NT2/D1 (cell line): ENCODE measurements at regions not wholly inside any gene's neighbourhood (a gene's known extent, or its start where the extent isn't known, plus 50 kb on each side); places are given as distances from the start of the nearest gene placed in this dataset.

Experiments
- SUZ12 ChIP-seq: IDR thresholded peaks from 2 replicates; pipeline ENCODE4 v1.6.1; 2011; ENCODE audit not compliant: insufficient read length, insufficient read depth; ENCODE audit errors: extremely low read depth
- YY1 ChIP-seq: IDR thresholded peaks from 2 replicates; pipeline ENCODE4 v1.6.1; 2011; ENCODE audit not compliant: insufficient read length, insufficient read depth
- ZNF274 ChIP-seq: IDR thresholded peaks from 2 replicates; pipeline ENCODE4 v1.6.1; 2011; ENCODE audit warnings: mild to moderate bottlenecking, low read depth, low read length

GRCh38 chrX:10679387-10679786 is 59.0 kb upstream of the MID1 start:
- TF ChIP-seq ZNF274 (no peak), YY1 (no peak), SUZ12 (no peak)
